Lung (tissue), 11 donors: ENCODE measurements at regions not wholly inside any gene's neighbourhood (a gene's known extent, or its start where the extent isn't known, plus 50 kb on each side); places are given as distances from the start of the nearest gene placed in this dataset.

Experiments
- ATAC-seq: fragments of 200-7000 bp; cut with Tn5 transposase; one replicate; pipeline ENCODE4 v1.9.1; 2020; ENCODE audit warnings: moderate number of reproducible peaks; ENCODE audit not compliant: insufficient read depth, low FRiP score
- DNase-seq, 3 donors: peaks; one replicate each; pipeline ENCODE4 v3.0.0-alpha.2; 2013 to 2017
- H3K27ac ChIP-seq, 2 donors: one replicate each; pipeline ENCODE4 v1.5.1; 2013; ENCODE audit warnings: mild to moderate bottlenecking in 2 of 2, moderate library complexity in 2 of 2, control low read depth in 1 of 2, inconsistent platforms in 1 of 2, low read depth in 1 of 2, low read length in 1 of 2
- H3K27me3 ChIP-seq, 3 donors: one replicate each; pipeline ENCODE4 v1.5.1; 2013; ENCODE audit warnings: low read length in 2 of 3; ENCODE audit not compliant: control insufficient read depth in 3 of 3, insufficient read depth in 3 of 3
- H3K36me3 ChIP-seq, 4 donors: one replicate each; pipeline ENCODE4 v1.5.1; 2013; ENCODE audit warnings: low read length in 4 of 4, mild to moderate bottlenecking in 1 of 4, moderate library complexity in 1 of 4; ENCODE audit not compliant: control insufficient read depth in 4 of 4, insufficient read depth in 4 of 4
- H3K4me1 ChIP-seq, 5 donors: one replicate each; pipeline ENCODE4 v1.5.1; 2013; ENCODE audit warnings: low read length in 5 of 5, mild to moderate bottlenecking in 2 of 5, moderate library complexity in 1 of 5; ENCODE audit not compliant: control insufficient read depth in 5 of 5, insufficient read depth in 5 of 5
- H3K4me3 ChIP-seq: one replicate; pipeline ENCODE4 v1.5.1; 2013; ENCODE audit warnings: mild to moderate bottlenecking, control low read depth, moderate library complexity
- H3K9ac ChIP-seq, 2 donors: one replicate each; pipeline ENCODE4 v1.5.1; 2013; ENCODE audit warnings: low read length in 2 of 2, control low read depth in 1 of 2; ENCODE audit not compliant: insufficient read depth in 1 of 2
- H3K9me3 ChIP-seq, 4 donors: one replicate each; pipeline ENCODE4 v1.5.1; 2013; ENCODE audit warnings: low read length in 3 of 4, mild to moderate bottlenecking in 1 of 4, moderate library complexity in 1 of 4; ENCODE audit not compliant: control insufficient read depth in 4 of 4, insufficient read depth in 3 of 4
- WGBS, 2 donors: extraction: QIAGEN DNeasy Blood & Tissue Kit; methylation state at CpG; one replicate each; pipeline ENCODE4 v1.1.7; 2013; 5-methylcytosine and 5-hydroxymethylcytosine counted together
- TF ChIP-seq, protein P1 (sequence below): IDR thresholded peaks from 2 replicates; pipeline ENCODE4 v1.5.1; 2012; ENCODE audit warnings: mild to moderate bottlenecking; ENCODE audit errors: control extremely low read depth, extremely low read depth
- donor health status: control.
- donor health status: control.
- donor health status: Bipolar disorder and iron deficiency.
- donor health status: healthy.
- donor health status: DM: yes; HTN: yes; CAD: no.

DNA sequence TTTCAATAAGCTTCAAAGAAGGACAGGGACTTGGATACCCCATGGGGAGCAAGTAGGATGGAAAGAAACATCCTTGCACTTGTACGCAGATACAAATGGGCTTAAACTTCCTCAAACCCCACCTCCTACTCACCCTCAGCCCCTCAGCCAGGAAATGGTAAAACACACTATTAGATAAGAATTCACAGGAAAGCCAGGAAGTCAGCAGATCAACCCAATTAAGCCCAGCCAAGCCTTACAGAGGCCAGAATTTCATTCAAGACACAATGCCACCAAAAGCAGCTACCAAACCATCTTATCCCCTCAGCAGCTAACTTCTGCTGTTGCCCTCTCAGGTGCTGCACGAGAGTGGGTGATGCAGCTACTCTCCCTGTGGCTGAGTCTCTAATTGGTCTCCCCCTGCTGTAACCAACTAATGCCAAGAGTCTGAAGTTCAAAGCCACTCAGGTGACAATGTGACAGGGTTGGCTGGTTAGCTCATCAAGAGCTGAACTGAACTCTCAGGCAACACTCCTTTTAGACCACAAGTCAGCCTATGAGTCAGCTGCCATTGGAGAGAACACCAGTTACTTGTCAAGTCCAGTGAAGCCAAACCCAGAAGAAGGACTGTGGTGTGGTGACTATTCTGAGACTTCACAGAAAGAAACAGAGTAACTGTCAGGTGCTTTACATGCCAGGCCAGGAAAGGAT lies 201.9 kb downstream of the ZNF608 start:
- Histone ChIP-seq H3K27me3 (no peaks in the 10 kb centered on the region), H3K27ac (no peak overlapping the region), H3K4me3 (no peak overlapping the region), H3K36me3 (no peaks in the 10 kb centered on the region), H3K9me3 (no peaks in the 10 kb centered on the region), H3K9ac (no peak overlapping the region), H3K4me1 (no peaks in the 10 kb centered on the region)
- no peak for ATAC-seq
- 40 to 57% methylated on average over 2 of the region's 2 CpGs for WGBS, 2 donors
- no peak for DNase-seq
- TF ChIP-seq, protein P1, sequence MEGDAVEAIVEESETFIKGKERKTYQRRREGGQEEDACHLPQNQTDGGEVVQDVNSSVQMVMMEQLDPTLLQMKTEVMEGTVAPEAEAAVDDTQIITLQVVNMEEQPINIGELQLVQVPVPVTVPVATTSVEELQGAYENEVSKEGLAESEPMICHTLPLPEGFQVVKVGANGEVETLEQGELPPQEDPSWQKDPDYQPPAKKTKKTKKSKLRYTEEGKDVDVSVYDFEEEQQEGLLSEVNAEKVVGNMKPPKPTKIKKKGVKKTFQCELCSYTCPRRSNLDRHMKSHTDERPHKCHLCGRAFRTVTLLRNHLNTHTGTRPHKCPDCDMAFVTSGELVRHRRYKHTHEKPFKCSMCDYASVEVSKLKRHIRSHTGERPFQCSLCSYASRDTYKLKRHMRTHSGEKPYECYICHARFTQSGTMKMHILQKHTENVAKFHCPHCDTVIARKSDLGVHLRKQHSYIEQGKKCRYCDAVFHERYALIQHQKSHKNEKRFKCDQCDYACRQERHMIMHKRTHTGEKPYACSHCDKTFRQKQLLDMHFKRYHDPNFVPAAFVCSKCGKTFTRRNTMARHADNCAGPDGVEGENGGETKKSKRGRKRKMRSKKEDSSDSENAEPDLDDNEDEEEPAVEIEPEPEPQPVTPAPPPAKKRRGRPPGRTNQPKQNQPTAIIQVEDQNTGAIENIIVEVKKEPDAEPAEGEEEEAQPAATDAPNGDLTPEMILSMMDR: no peak

DNA sequence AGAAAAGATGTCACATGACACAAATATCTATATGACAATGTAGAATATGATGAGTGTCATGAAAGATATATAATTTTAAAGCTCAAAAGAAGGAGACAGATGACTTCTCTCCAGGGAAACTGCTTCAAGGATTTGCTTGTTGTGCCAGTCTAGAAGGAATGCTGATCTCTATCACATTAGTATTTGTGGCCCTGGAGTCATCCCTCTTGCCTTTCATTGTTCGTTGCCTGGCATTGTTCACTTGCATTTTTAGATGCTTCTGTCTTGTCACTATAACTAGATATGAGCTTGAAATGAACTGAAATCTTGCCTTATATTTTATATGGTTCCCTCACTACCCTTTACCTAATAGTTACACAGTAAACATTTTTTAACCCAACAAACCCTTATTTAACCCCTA lies 207.5 kb downstream of the ZNF608 start:
- WGBS, 2 donors: 71 to 73% methylated on average over 1 of the region's 1 CpG
- Histone ChIP-seq H3K4me1 (peaks cover 0 to 3% (median 0%) of the 10 kb centered on the region in 5 donors), H3K9me3 (no peaks in the 10 kb centered on the region), H3K27me3 (no peaks in the 10 kb centered on the region), H3K9ac (no peak overlapping the region), H3K27ac (no peak overlapping the region), H3K4me3 (no peak overlapping the region), H3K36me3 (no peaks in the 10 kb centered on the region)
- ATAC-seq (no peak), DNase-seq (no peak)
- TF ChIP-seq, protein P1: no peak

DNA sequence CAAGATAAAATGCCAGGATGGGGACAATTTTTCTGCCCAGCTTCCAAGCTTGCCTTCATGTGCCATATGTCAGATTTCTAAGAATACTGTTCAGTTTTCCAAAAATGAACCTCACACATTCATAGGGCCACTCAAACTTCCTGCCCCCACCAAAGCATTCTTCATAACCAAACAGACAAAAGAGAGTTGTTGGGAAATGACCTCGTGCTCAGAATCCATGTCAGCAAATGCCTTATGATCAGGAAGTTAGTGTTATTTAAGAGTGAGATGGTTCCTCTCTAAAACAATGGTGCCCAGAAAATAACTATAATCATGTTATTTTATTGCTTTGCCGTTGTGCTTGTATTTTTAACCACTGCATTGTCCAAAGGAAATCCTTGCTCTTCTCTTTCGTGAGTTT lies 208.2 kb downstream of the ZNF608 start:
- H3K27me3 ChIP-seq: no peaks in the 10 kb centered on the region
- WGBS, 2 donors: 50 to 53% methylated on average over 3 of the region's 3 CpGs
- TF ChIP-seq, protein P1: no peak
- peaks cover 0 to 3% (median 0%) of the 10 kb centered on the region in 5 donors for H3K4me1 ChIP-seq
- no peaks in the 10 kb centered on the region for H3K9me3 ChIP-seq
- no peaks in the 10 kb centered on the region for H3K36me3 ChIP-seq
- no peak overlapping the region for H3K27ac ChIP-seq
- ATAC-seq (no peak), DNase-seq (peak in 2 of 3 donors; percentile 33 to 44)
- H3K9ac ChIP-seq: no peak overlapping the region
- H3K4me3 ChIP-seq: no peak overlapping the region

DNA sequence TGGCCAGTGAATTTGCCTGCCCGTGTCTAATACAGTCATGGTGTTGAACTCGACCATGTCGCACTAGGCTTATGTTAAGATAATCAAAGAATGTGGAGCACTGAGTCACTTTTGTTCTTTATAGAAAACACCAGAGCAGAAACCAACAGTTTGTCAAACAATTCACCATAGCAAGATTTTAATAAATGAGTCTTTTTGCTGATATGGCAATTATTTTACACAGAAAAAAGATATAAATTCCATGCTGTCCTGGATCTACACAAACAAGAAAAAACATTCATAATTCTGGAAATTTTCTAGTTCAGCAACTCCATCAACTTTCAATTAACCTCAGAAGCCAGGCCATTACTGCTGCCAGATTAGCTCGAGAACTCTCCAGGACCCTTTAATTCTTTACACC lies 208.9 kb downstream of the ZNF608 start:
- peak overlapping the region in 1 of 2 donors; percentile 49 for H3K27ac ChIP-seq
- no peak overlapping the region for H3K9ac ChIP-seq
- TF ChIP-seq, protein P1: no peak
- DNase-seq (no peak), ATAC-seq (no peak)
- 87 to 90% methylated on average over 4 of the region's 4 CpGs for WGBS, 2 donors
- H3K9me3 ChIP-seq: no peaks in the 10 kb centered on the region
- no peaks in the 10 kb centered on the region for H3K27me3 ChIP-seq
- peaks cover 0 to 3% (median 0%) of the 10 kb centered on the region in 5 donors for H3K4me1 ChIP-seq
- no peaks in the 10 kb centered on the region for H3K36me3 ChIP-seq
- H3K4me3 ChIP-seq: no peak overlapping the region
